Aorta (tissue), 5 donors: ENCODE measurements at regions not wholly inside any gene's neighbourhood (a gene's known extent, or its start where the extent isn't known, plus 50 kb on each side); places are given as distances from the start of the nearest gene placed in this dataset.

Experiments
- ATAC-seq: fragments of 200-7000 bp; cut with Tn5 transposase; one replicate; pipeline ENCODE4 v1.9.1; 2022; ENCODE audit warnings: moderate library complexity; ENCODE audit not compliant: low FRiP score
- DNase-seq, 2 donors: peaks; one replicate each; pipeline ENCODE4 v3.0.0-alpha.2; 2020
- H3K27ac ChIP-seq, 2 donors: one replicate each; pipeline ENCODE4 v1.5.1; 2013; ENCODE audit warnings: low read length in 2 of 2, mild to moderate bottlenecking in 2 of 2, moderate library complexity in 2 of 2, control low read depth in 1 of 2, inconsistent platforms in 1 of 2, low read depth in 1 of 2
- H3K27me3 ChIP-seq, 2 donors: one replicate each; pipeline ENCODE4 v1.6.1; 2013; ENCODE audit warnings: control low read depth in 1 of 2, low read length in 1 of 2, mild to moderate bottlenecking in 1 of 2, moderate library complexity in 1 of 2; ENCODE audit not compliant: insufficient read depth in 2 of 2, control insufficient read depth in 1 of 2
- H3K36me3 ChIP-seq, 2 donors: one replicate each; pipeline ENCODE4 v1.6.1; 2013; ENCODE audit warnings: control low read depth in 1 of 2, low read length in 1 of 2, mild to moderate bottlenecking in 1 of 2; ENCODE audit not compliant: insufficient read depth in 2 of 2, control insufficient read depth in 1 of 2
- H3K4me1 ChIP-seq, 2 donors: one replicate each; pipeline ENCODE4 v1.6.1; 2013; ENCODE audit warnings: low read length in 2 of 2, control low read depth in 1 of 2, mild to moderate bottlenecking in 1 of 2, moderate library complexity in 1 of 2; ENCODE audit not compliant: insufficient read depth in 2 of 2, control insufficient read depth in 1 of 2
- H3K4me3 ChIP-seq, 2 donors: one replicate each; pipeline ENCODE4 v1.5.1; 2013; ENCODE audit warnings: low read length in 2 of 2, control low read depth in 1 of 2, mild to moderate bottlenecking in 1 of 2
- H3K9me3 ChIP-seq: one replicate; pipeline ENCODE4 v1.6.1; 2013; ENCODE audit warnings: mild to moderate bottlenecking, low read length; ENCODE audit not compliant: control insufficient read depth
- WGBS, 2 donors: extraction: QIAGEN DNeasy Blood & Tissue Kit; methylation state at CpG; one replicate each; pipeline ENCODE4 v1.1.7; 2013; 5-methylcytosine and 5-hydroxymethylcytosine counted together
- intact Hi-C, 2 donors: fragments of 100-400 bp; cut with DNase I; formaldehyde crosslinking; loops; one replicate each; pipeline versions ENCODE4 v1.14.2 to v1.15.0; 2022
- donor health status: healthy with polysubstance abuse.
- donor health status: Bipolar disorder and iron deficiency.
- donor health status: DM: no; HTN: no; CAD: no.
- donor health status: DM: no; HTN: no; CAD: no.
- donor health status: DM: yes; HTN: yes; CAD: no.

DNA sequence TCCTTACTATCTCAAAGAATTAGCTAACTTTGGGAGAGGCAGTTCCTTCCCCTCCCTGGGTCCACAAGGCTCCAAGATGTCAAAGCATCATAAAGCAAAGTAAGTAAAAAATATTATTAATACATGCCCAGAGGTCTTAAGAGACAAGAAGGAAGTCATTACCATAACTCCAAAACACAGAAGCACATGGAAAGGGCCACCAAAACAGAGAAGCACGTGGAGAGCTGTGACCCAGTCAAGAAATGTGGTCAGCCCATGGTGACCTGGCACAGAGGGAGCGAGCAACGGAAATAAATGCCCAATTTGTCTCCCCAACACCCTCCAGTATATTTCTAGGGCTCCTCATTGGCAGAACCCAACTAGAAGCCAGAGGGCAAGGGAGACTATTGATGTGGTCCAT, 277.5 kb upstream of the API5 start:
- Histone ChIP-seq H3K27ac (no peak overlapping the region), H3K9me3 (no peaks in the 10 kb centered on the region), H3K4me1 (no peaks in the 10 kb centered on the region), H3K4me3 (no peak overlapping the region), H3K36me3 (no peaks in the 10 kb centered on the region), H3K27me3 (no peaks in the 10 kb centered on the region)
- DNase-seq = no peak
- 63 to 73% methylated on average over 3 of the region's 3 CpGs for WGBS, 2 donors
- intact Hi-C loops = no loop called here
- ATAC-seq = no peak

DNA sequence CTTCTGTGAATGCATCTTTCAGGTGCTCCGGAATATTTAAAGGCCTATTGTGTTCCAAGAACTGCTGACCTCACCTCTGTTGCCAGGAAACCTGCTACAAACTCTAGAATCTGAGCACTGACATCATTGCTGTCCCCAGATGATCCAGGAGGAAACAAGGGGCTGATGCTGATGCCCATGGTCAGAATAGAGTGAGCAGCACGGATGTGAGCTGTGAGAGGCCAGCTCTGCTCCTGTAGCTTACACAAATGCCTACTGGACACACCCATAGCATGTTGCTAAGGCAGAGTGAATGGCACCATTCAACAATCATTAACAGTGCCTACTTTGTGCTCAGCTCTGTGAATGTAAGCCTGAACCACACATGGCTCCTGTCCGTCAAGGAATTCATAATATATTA, 276.7 kb upstream of the API5 start:
- no peak for DNase-seq
- WGBS, 2 donors = 55 to 71% methylated on average over 3 of the region's 3 CpGs
- no peak overlapping the region for H3K4me3 ChIP-seq
- no peaks in the 10 kb centered on the region for H3K4me1 ChIP-seq
- H3K27me3 ChIP-seq = no peaks in the 10 kb centered on the region
- ATAC-seq = no peak
- H3K27ac ChIP-seq = no peak overlapping the region
- peaks cover 2% of the 10 kb centered on the region for H3K9me3 ChIP-seq
- intact Hi-C loops = no loop called here
- H3K36me3 ChIP-seq = no peaks in the 10 kb centered on the region

DNA sequence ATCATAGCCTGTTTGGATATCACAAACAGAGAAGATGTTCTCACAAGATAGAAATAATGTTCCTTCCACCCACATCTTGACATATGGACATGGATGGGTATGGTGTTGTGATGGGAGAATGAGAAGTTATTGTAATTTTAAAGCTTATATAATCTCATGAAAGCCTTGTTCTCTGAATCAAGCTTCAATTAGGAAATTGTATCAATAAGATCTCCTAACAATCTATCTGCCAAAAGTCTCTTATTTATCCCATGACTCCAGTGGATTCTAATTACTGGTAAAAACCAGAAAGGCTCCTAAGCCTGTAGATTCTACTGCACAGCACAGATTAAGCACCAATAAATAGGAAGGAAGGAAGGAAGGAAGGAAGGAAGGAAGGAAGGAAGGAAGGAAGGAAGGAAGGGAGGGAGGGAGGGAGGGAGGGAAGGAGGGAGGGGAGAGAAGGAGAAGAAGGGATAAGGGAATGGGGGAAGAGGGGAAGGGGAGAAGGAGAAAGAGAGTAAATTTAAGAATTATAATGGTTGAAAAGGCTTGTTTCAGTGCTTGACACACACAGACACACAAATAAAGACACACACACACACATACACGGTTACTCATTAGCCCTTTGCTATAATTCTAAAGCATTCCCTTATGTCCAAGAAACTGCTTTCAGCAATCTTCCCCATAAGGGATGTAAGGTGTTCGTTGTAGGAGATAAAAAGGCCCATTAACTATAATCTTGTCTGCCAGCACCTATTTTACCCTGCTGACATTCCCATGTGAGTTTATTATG, 258.0 kb upstream of the API5 start:
- no peaks in the 10 kb centered on the region for H3K4me1 ChIP-seq
- DNase-seq (no peak), ATAC-seq (no peak)
- no peak overlapping the region for H3K27ac ChIP-seq
- no peaks in the 10 kb centered on the region for H3K9me3 ChIP-seq
- H3K36me3 ChIP-seq = no peaks in the 10 kb centered on the region
- no peak overlapping the region for H3K4me3 ChIP-seq
- no peaks in the 10 kb centered on the region for H3K27me3 ChIP-seq
- intact Hi-C loops = no loop called here
- WGBS, 2 donors = 52 to 53% methylated on average over 2 of the region's 2 CpGs

DNA sequence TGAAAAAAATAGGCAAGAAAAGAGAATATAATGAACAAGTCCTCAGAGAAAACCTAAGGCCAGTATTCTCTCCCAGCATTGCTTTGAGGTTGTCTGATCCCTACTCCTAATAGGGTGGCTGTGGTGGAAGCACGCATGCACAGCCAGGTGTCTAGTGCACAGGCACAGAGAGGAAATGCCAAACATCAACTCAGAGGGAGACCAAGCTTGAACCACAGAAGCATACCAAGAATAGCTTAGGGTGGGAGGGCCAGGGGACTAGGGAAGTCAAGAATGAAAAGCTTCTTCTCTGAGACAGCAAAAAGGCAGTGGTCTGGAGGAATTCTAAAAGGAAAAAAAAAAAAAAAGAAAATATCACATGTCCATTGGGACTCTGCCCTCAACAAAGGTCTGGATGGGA, 244.1 kb upstream of the API5 start:
- H3K4me3 ChIP-seq = no peak overlapping the region
- no peak for DNase-seq
- no peak overlapping the region for H3K27ac ChIP-seq
- ATAC-seq = no peak
- no peaks in the 10 kb centered on the region for H3K9me3 ChIP-seq
- intact Hi-C loops = no loop called here
- H3K4me1 ChIP-seq = no peaks in the 10 kb centered on the region
- WGBS, 2 donors = 60 to 72% methylated on average over 1 of the region's 1 CpG
- no peaks in the 10 kb centered on the region for H3K27me3 ChIP-seq
- no peaks in the 10 kb centered on the region for H3K36me3 ChIP-seq

DNA sequence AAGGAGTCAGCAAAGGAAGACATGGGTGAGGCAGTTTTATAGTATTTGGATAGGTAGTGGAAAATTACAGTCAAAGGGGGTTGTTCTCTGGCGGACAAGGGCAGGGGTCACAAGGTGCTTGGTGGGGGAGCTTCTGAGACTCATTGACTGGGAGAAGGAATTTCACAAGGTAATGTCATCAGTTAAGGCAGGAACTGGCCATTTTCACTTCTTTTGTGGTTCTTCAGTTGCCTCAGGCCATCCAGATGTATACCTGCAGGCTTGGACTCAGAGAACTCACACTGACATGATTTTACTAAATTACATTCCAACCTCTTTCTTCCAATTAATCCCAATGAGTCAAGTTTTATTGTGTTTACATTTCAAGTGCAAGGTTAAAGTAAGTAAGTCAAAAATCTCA, 240.5 kb upstream of the API5 start:
- Histone ChIP-seq H3K27me3 (no peaks in the 10 kb centered on the region), H3K36me3 (no peaks in the 10 kb centered on the region), H3K4me1 (no peaks in the 10 kb centered on the region), H3K27ac (no peak overlapping the region), H3K9me3 (no peaks in the 10 kb centered on the region), H3K4me3 (no peak overlapping the region)
- no peak for DNase-seq
- intact Hi-C loops = loop anchor here in 1 of 2 donors (10.0 kb wide), 1 partner anchor 63 kb away; no protein-coding TSS in a partner anchor
- no peak for ATAC-seq
- WGBS, 2 donors = 56 to 63% methylated on average over 1 of the region's 1 CpG

DNA sequence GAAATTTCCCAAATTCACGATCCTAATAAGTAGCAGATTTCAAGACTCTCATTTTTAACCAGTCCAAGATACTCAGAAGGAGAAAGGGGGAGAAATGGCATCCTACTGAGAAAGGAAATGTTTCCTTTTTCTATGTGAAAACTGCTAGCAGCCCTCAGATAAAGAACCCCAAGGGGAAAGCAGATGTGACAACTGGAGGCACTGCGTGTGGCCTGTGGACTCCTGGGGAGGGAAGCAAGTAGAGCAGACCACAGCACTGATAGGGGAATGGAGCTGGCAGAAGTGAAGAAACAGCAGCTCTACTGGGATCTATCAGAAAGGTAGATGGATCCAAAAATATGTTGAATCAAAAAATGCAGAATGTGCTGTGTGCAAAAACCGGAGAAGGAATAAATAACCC, 239.7 kb upstream of the API5 start:
- DNase-seq (no peak), ATAC-seq (no peak)
- no peaks in the 10 kb centered on the region for H3K9me3 ChIP-seq
- no peaks in the 10 kb centered on the region for H3K4me1 ChIP-seq
- no peaks in the 10 kb centered on the region for H3K36me3 ChIP-seq
- no peak overlapping the region for H3K4me3 ChIP-seq
- intact Hi-C loops = loop anchor here in 1 of 2 donors (10.0 kb wide), 1 partner anchor 63 kb away; no protein-coding TSS in a partner anchor
- H3K27me3 ChIP-seq = no peaks in the 10 kb centered on the region
- 30 to 36% methylated on average over 3 of the region's 3 CpGs for WGBS, 2 donors
- H3K27ac ChIP-seq = no peak overlapping the region

DNA sequence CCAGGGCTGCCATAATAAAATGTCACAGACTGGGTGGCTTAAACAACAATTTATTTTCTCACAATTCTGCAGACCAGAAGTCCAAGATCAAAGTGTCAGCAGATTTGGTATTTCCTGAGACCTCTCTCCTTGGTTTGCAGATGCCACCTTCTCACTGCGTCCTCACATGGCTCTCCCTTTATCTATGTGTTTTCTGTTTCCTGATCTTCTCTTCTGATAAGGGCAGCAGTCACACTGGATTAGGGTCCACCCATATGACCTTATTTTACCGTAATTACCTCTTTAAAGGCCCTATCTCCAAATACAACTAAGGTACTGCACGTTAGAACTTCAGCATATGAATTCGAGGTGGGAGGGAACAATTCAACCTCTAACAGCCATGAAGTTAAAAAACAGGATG, 238.9 kb upstream of the API5 start:
- ATAC-seq = no peak
- Histone ChIP-seq H3K36me3 (no peaks in the 10 kb centered on the region), H3K4me1 (no peaks in the 10 kb centered on the region), H3K27me3 (no peaks in the 10 kb centered on the region), H3K27ac (no peak overlapping the region), H3K9me3 (no peaks in the 10 kb centered on the region), H3K4me3 (no peak overlapping the region)
- no peak for DNase-seq
- intact Hi-C loops = loop anchor here in 1 of 2 donors (10.0 kb wide), 1 partner anchor 62 kb away; no protein-coding TSS in a partner anchor
- 53 to 54% methylated on average over 4 of the region's 4 CpGs for WGBS, 2 donors

DNA sequence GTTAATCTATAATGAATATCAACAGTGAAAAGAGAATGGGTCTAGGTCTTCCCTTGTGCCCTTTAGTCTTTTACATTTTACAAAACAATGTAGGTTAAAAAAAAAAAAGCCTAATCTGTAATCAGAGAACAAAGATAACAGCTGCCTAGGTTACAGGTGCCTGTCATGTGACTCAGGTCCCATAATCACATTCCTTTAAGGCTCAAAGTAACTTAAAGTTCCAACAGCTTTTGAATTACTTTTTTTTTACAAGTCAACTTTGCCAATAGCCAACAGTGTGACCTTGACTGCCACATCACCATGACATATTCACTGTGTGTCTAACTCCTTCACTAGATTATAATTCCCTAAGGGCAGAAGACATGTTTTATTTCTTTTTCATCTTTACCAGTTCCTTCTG, 237.0 kb upstream of the API5 start:
- Histone ChIP-seq H3K36me3 (no peaks in the 10 kb centered on the region), H3K4me1 (no peaks in the 10 kb centered on the region), H3K27ac (no peak overlapping the region), H3K9me3 (no peaks in the 10 kb centered on the region), H3K27me3 (no peaks in the 10 kb centered on the region), H3K4me3 (no peak overlapping the region)
- DNase-seq (no peak), ATAC-seq (no peak)
- intact Hi-C loops = loop anchor here in 1 of 2 donors (10.0 kb wide), 1 partner anchor 60 kb away; no protein-coding TSS in a partner anchor

DNA sequence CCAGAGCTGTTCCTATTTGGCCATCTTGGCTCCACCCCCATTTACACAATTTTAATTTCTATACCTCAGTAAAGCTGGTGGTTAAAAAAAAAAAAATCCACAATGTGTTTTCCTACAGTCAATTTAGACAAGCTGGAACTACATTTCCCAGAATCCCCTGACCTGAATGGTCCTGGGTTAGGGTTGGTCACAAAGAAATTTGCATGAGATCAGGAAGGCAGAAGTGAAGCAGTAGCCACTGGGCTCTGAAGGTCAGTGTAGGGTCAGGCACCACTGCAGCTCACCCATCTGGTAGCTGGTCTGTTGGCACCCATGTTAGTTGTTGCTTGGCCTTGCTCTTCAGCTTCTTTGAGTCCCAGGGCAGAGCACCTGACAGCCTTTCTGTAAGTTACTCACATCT, 210.7 kb upstream of the API5 start:
- intact Hi-C loops = no loop called here
- ATAC-seq = no peak
- H3K27me3 ChIP-seq = no peaks in the 10 kb centered on the region

More for the DNA sequence above, 210.7 kb upstream of the API5 start:
- Histone ChIP-seq H3K36me3 (no peaks in the 10 kb centered on the region), H3K4me1 (no peaks in the 10 kb centered on the region), H3K9me3 (no peaks in the 10 kb centered on the region), H3K4me3 (no peak overlapping the region), H3K27ac (no peak overlapping the region)
- no peak for DNase-seq
